ENCODE measurements at regions not wholly inside any gene's neighbourhood (a gene's known extent, or its start where the extent isn't known, plus 50 kb on each side); places are given as distances from the start of the nearest gene placed in this dataset.

- TF ChIP-seq CTCF (IDR thresholded peaks at IDR 0.05) (no peak), POLR2A (IDR thresholded peaks at IDR 0.05) (no peak)
Observed at GRCh38 chr15:93708724-93709445, 522.5 kb upstream of the MCTP2 start.
